ENCODE measurements at regions not wholly inside any gene's neighbourhood (a gene's known extent, or its start where the extent isn't known, plus 50 kb on each side); places are given as distances from the start of the nearest gene placed in this dataset.

- TF ChIP-seq POLR2A (IDR thresholded peaks at IDR 0.05) (no peak), CTCF (IDR thresholded peaks at IDR 0.05) (no peak), EP300 (IDR thresholded peaks at IDR 0.05) (no peak)
Observed at GRCh38 chr16:79532785-79533184, 67.8 kb downstream of the MAF start.

Data from upper lobe of left lung (tissue), 4 donors.